ENCODE measurements at regions not wholly inside any gene's neighbourhood (a gene's known extent, or its start where the extent isn't known, plus 50 kb on each side); places are given as distances from the start of the nearest gene placed in this dataset.

- TF ChIP-seq GATA2 (IDR thresholded peaks at IDR 0.05; ENCODE audit: insufficient read depth, insufficient read length, low read depth, low read length): no peak
- no peak for TF ChIP-seq CTCF (IDR thresholded peaks at IDR 0.05; ENCODE audit: extremely low read depth in 1 of 2, insufficient read depth in 1 of 2, low read depth in 1 of 2, low read length in 2 of 2)
- no peak for TF ChIP-seq MYC (IDR thresholded peaks at IDR 0.05; ENCODE audit: low read depth, low read length)
- TF ChIP-seq, protein P1, sequence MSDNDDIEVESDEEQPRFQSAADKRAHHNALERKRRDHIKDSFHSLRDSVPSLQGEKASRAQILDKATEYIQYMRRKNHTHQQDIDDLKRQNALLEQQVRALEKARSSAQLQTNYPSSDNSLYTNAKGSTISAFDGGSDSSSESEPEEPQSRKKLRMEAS (IDR thresholded peaks at IDR 0.05; ENCODE audit: insufficient read depth, insufficient read length): no peak
- no peak for TF ChIP-seq FOS (IDR thresholded peaks at IDR 0.05; ENCODE audit: borderline replicate concordance, insufficient read depth, low read length)
- TF ChIP-seq EZH2 (IDR thresholded peaks at IDR 0.05; ENCODE audit: borderline replicate concordance, low read depth, low read length, severe bottlenecking): no peak
- no peak for TF ChIP-seq POLR2A (IDR thresholded peaks at IDR 0.05; ENCODE audit: low read depth, low read length)
- no peak for TF ChIP-seq POLR2AphosphoS5 (IDR thresholded peaks at IDR 0.05; ENCODE audit: insufficient read depth, low read depth, low read length)
- no peak for TF ChIP-seq JUN (IDR thresholded peaks at IDR 0.05; ENCODE audit: borderline replicate concordance, insufficient read depth, insufficient read length, low read depth)
- no peaks in the 10 kb centered on the region for H4K20me1 ChIP-seq (replicated peaks; ENCODE audit: control insufficient read depth, extremely low read depth, insufficient read depth, low read length)
- dilution Hi-C loops (cut with MboI; ENCODE audit: extremely low pct_ligation_motif_present, low sequenced_read_pairs) (no loop called here), intact Hi-C loops (cut with micrococcal nuclease) (no loop called here)
- no peaks in the 10 kb centered on the region for H3K27me3 ChIP-seq (ENCODE audit: control insufficient read depth in 2 of 2, insufficient read depth in 2 of 2, low read length in 2 of 2)
- DNase-seq (ENCODE audit: low read depth, low spot score) (no peak), FAIRE-seq (no peak)
- no peak overlapping the region for H2AFZ ChIP-seq (ENCODE audit: low read depth, low read length)
- no peaks in the 10 kb centered on the region for H3K9me1 ChIP-seq (replicated peaks; ENCODE audit: control insufficient read depth, extremely low read depth, insufficient read depth, low read length)
- no peak overlapping the region for H3K27ac ChIP-seq (ENCODE audit: insufficient read depth, low read depth, low read length)
- no peak overlapping the region for H3K9ac ChIP-seq (replicated peaks; ENCODE audit: extremely low read depth, insufficient read depth, low read length)
- H3K79me2 ChIP-seq (ENCODE audit: control insufficient read depth, insufficient read depth, low read length): no peaks in the 10 kb centered on the region
- H3K36me3 ChIP-seq (ENCODE audit: control insufficient read depth in 2 of 2, extremely low read depth in 1 of 2, insufficient read depth in 2 of 2, low read length in 2 of 2): no peaks in the 10 kb centered on the region
- H3K4me1 ChIP-seq (ENCODE audit: control insufficient read depth, extremely low read depth, insufficient read depth, low read length): peaks cover 22% of the 10 kb centered on the region
- ChIA-PET CTCF (interaction anchor here (1.5 kb wide), 1 partner anchor 10 kb away, joined by 3 read pairs; no protein-coding TSS in a partner anchor), POLR2A (no interaction called here)
- H3K4me2 ChIP-seq (ENCODE audit: insufficient read depth, low read length): no peak overlapping the region
- BruUV-seq (replicated peaks): no TSS peak
- no peaks in the 10 kb centered on the region for H3K9me3 ChIP-seq (replicated peaks; ENCODE audit: control insufficient read depth, insufficient read depth, low read length)
- H3K4me3 ChIP-seq (replicated peaks in 1 of 3; ENCODE audit: insufficient read depth in 1 of 3, low read depth in 1 of 3, low read length in 3 of 3): no peak overlapping the region
These were observed 106.7 kb upstream of the CNKSR3 start for GRCh38 chr6:154617175-154617574.

All from endothelial cell of umbilical vein (primary cell).